Neuron (in vitro differentiated cells): ENCODE measurements at regions not wholly inside any gene's neighbourhood (a gene's known extent, or its start where the extent isn't known, plus 50 kb on each side); places are given as distances from the start of the nearest gene placed in this dataset.
A peak's percentile ranks its signal among the peaks of the same experiment; 100 is the strongest.

Source experiments
- H2AFZ ChIP-seq: one replicate; pipeline ENCODE4 v1.6.1; 2013; ENCODE audit warnings: low read depth, mild to moderate bottlenecking, inconsistent platforms, low read length, moderate library complexity
- H3K27me3 ChIP-seq: one replicate; pipeline ENCODE4 v1.6.1; 2013; ENCODE audit warnings: low read length; ENCODE audit not compliant: insufficient read depth
- H3K36me3 ChIP-seq: one replicate; pipeline ENCODE4 v1.6.1; 2013; ENCODE audit warnings: low read length; ENCODE audit not compliant: insufficient read depth
- H3K4me1 ChIP-seq: one replicate; pipeline ENCODE4 v1.6.1; 2013; ENCODE audit warnings: low read length; ENCODE audit not compliant: insufficient read depth
- H3K4me3 ChIP-seq: 2 replicates; pipeline ENCODE4 v1.5.1; 2013; ENCODE audit warnings: mild to moderate bottlenecking, low read length, moderate library complexity
- H3K9me3 ChIP-seq: one replicate; pipeline ENCODE4 v1.6.1; 2013; ENCODE audit warnings: low read length

- Histone ChIP-seq H3K9me3 (no peaks in the 10 kb centered on the region), H3K27me3 (no peaks in the 10 kb centered on the region), H3K36me3 (no peaks in the 10 kb centered on the region), H3K4me1 (peaks cover 5% of the 10 kb centered on the region), H2AFZ (no peak overlapping the region), H3K4me3 (no peak overlapping the region)
Observed at GRCh38 chr9:21570643-21571275, 88.6 kb upstream of the IFNE start.

GRCh38 chr9:21574261-21574660, 92.1 kb upstream of the IFNE start:
- Histone ChIP-seq H3K4me3 (no peak overlapping the region), H3K4me1 (peaks cover 21% of the 10 kb centered on the region), H3K27me3 (no peaks in the 10 kb centered on the region), H3K9me3 (no peaks in the 10 kb centered on the region), H3K36me3 (no peaks in the 10 kb centered on the region), H2AFZ (no peak overlapping the region)

DNA sequence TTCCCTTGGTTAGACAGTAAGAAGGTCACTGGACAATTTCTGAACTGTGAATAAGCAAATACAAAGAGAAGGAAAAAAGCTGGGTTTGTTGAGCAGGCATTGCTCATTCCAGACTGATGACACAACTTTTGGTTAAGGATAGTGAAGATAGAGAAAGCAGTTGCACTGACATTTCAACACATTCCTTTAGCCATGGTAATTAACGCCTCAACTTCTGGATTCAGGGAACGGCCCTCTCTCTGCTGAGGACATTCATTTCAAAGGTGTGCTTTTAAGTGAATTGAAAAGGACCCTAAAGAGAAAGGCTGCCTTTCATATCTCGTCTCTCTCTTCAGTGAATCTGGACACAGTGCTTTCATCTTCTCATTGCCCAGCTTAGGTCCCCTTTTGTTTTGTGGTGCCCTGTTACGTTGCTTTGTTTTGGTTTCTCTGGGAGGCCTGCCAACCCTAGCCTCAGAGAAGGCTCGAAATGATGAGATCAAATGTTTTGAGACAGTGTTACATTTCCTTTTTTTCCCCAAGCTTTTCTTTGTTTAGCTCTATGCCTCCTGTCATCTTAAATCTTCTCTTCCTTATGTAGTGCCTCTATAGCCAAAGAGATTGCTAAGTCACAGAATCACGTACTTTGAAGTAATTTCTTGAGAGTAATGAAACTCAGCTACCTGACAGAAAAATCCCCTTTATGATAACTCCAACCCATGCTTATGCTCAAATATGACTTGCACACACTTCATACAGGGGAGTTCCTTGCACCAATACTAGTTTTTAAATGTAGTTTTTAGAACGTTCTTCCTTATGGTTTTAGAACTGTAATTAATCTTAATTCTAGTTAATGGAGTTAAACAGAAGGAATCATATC, 94.4 kb upstream of the IFNE start:
- peaks cover 21% of the 10 kb centered on the region for H3K4me1 ChIP-seq
- peak overlapping the region; percentile 25 for H3K4me3 ChIP-seq
- H3K27me3 ChIP-seq: no peaks in the 10 kb centered on the region
- no peaks in the 10 kb centered on the region for H3K9me3 ChIP-seq
- H2AFZ ChIP-seq: peak overlapping the region; percentile 63
- no peaks in the 10 kb centered on the region for H3K36me3 ChIP-seq

- Histone ChIP-seq H3K27me3 (no peaks in the 10 kb centered on the region), H2AFZ (no peak overlapping the region), H3K4me1 (peaks cover 21% of the 10 kb centered on the region), H3K9me3 (no peaks in the 10 kb centered on the region), H3K36me3 (no peaks in the 10 kb centered on the region), H3K4me3 (no peak overlapping the region)
Observed at GRCh38 chr9:21579247-21579671, 97.1 kb upstream of the IFNE start.

DNA sequence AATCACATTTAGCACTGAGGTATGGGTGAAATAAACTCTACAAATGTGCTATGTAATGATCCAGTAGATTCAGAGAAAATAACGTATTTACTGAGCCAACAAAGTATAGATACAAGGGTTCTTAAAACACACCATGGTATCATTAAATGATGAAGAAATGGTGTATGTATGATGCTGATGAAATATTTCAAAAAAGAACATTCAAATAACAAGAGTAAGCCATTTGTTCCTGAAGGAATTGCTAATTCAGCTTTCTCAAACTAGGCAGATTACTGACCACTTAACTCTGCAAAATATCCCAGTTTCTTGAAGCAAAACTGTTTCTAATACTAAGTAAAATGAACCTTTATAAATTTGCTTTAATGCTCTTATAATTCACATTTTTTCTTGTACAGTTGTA, 97.6 kb upstream of the IFNE start:
- Histone ChIP-seq H3K36me3 (no peaks in the 10 kb centered on the region), H3K27me3 (no peaks in the 10 kb centered on the region), H3K9me3 (no peaks in the 10 kb centered on the region), H2AFZ (no peak overlapping the region), H3K4me1 (peaks cover 21% of the 10 kb centered on the region), H3K4me3 (no peak overlapping the region)

DNA sequence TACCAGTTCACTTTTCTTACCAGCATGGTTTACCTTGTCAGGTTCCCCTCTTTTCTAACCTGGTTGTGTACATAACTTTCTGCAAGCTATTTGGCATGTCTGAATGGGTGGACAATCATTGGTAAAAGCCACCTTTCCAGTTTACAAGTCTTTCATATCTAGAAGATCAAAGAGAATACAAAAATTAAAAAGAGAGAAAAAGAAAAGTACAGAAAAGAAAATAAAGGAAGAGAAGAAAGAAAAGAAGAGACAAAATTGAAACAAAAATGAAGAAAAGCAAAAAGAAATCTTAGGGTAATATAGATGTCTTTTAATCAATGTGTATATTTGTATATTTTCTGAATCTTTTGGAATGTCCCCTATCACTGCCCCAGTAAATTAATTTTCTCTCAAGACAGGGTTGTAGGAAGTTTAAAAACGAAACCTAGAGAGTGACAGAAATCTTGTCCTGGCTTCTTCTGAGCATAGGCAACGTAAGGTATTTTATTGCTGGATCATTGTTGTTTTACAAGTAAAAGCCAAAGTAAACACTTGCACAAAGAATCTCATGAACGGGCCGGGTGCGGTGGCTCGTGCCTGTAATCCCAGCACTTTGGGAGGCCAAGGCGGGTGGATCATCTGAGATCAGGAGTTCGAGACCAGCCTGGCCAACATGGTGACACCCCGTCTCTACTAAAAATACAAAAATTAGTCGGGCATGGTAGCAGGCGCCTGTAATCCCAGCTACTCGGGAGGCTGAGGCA, 98.7 kb upstream of the IFNE start:
- Histone ChIP-seq H3K27me3 (no peaks in the 10 kb centered on the region), H3K4me3 (no peak overlapping the region), H3K36me3 (no peaks in the 10 kb centered on the region), H3K4me1 (peaks cover 16% of the 10 kb centered on the region), H3K9me3 (no peaks in the 10 kb centered on the region), H2AFZ (no peak overlapping the region)

GRCh38 chr9:21583628-21584377, 101.7 kb upstream of the IFNE start:
- no peaks in the 10 kb centered on the region for H3K36me3 ChIP-seq
- H3K4me1 ChIP-seq: no peaks in the 10 kb centered on the region
- no peak overlapping the region for H2AFZ ChIP-seq
- H3K9me3 ChIP-seq: no peaks in the 10 kb centered on the region
- no peaks in the 10 kb centered on the region for H3K27me3 ChIP-seq
- H3K4me3 ChIP-seq: no peak overlapping the region

DNA sequence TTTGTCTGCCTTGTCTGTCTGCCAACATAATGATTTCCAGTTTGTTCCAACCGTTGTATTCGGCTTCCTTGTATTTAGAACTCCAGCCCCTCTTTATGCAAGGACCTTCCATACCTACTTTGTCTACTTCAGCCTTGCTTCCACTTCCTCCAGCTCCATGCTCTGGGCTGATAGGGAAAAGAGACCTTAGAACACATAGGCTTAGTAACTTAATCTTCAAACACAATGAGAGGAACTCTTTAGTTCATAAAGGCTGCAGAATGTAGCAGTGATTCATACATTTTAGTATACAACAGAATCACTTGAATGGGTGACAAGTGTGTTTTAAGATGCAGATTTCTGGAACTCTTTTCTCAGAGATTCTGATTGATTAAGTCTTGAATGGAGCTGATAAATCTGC, 102.8 kb upstream of the IFNE start:
- no peak overlapping the region for H3K4me3 ChIP-seq
- H3K4me1 ChIP-seq: no peaks in the 10 kb centered on the region
- H3K9me3 ChIP-seq: no peaks in the 10 kb centered on the region
- no peak overlapping the region for H2AFZ ChIP-seq
- H3K36me3 ChIP-seq: no peaks in the 10 kb centered on the region
- H3K27me3 ChIP-seq: no peaks in the 10 kb centered on the region

DNA sequence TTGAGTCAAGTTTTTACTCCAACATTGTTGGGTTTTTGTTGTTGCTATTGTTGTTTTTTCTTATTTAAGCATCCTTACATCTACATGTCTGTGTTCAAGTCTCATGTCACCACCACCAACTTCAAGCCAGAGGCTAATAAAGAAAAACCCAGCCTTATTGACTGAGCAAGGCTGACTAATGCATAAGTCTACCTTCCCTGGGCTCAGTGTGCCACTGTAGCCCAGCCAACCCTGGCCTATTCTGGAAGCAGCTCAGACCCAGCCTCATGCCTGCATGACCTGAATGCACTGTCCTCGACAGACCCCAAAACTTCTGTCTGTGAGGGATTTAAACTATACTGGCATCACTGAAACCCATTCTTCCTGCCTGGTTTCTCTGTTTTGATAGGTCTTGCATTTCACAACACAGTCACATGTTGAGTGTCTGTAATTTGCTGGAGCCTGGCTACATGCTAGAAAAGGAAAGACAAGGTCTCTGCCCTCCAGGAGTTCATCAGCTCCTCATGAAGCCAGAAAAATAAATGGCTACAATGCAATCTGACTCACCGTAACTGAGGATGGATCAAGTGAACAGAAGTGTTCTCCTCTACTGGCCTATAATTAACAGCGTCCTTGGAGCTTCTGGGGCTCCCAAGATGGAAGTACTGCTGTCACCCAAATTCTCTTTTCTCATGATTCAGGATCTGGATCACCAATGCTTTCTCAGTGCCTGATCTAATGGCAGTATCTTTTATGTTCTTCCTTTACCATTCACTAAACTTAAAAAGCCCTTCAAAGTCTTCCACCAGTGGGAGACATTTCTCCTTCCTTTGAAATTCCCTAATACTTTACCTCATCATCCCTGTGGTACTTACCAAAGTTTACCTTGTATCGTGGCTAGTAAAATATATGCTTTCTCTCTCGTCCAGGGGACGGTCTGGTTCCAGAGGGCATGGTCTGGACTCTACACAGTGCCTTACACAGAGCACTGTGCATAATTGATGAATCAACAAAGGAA, 103.9 kb upstream of the IFNE start:
- no peaks in the 10 kb centered on the region for H3K9me3 ChIP-seq
- H3K4me1 ChIP-seq: no peaks in the 10 kb centered on the region
- no peak overlapping the region for H2AFZ ChIP-seq
- no peaks in the 10 kb centered on the region for H3K36me3 ChIP-seq
- no peak overlapping the region for H3K4me3 ChIP-seq
- no peaks in the 10 kb centered on the region for H3K27me3 ChIP-seq

DNA sequence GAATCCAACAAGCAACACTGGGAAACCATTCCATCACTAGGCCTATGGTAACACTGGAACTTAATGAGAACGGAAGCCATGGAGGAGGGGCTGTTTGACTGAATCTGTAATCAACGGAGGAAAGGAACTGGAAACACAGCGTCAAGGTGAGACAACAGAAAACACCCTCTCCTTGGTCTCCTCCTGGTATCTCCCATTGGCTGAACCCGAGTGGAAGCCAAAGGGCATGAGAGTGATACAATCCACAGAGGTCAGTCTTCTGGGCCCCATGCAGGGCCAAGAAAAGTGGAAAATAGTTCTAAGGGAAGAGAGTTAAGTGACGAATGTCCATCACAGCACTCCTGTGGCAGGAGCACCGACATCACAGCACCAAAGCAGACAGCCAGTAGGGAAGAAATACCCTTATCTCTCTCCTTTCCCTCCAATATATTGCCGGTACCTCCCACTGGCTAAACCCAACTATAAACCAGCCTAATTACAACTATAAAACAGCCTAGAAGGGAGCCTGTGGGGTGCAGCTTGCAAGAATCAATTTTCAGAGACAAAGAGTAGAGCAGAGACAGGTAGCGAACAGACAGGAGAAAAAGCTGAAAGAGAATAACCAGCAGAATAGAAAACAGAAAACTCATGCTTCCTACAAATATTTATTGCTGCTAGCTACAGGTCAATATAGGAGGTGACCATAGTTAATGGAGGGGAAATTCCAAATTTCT, 107.4 kb upstream of the IFNE start:
- no peaks in the 10 kb centered on the region for H3K36me3 ChIP-seq
- no peaks in the 10 kb centered on the region for H3K9me3 ChIP-seq
- H3K4me1 ChIP-seq: peaks cover 7% of the 10 kb centered on the region
- no peaks in the 10 kb centered on the region for H3K27me3 ChIP-seq
- no peak overlapping the region for H2AFZ ChIP-seq
- no peak overlapping the region for H3K4me3 ChIP-seq

DNA sequence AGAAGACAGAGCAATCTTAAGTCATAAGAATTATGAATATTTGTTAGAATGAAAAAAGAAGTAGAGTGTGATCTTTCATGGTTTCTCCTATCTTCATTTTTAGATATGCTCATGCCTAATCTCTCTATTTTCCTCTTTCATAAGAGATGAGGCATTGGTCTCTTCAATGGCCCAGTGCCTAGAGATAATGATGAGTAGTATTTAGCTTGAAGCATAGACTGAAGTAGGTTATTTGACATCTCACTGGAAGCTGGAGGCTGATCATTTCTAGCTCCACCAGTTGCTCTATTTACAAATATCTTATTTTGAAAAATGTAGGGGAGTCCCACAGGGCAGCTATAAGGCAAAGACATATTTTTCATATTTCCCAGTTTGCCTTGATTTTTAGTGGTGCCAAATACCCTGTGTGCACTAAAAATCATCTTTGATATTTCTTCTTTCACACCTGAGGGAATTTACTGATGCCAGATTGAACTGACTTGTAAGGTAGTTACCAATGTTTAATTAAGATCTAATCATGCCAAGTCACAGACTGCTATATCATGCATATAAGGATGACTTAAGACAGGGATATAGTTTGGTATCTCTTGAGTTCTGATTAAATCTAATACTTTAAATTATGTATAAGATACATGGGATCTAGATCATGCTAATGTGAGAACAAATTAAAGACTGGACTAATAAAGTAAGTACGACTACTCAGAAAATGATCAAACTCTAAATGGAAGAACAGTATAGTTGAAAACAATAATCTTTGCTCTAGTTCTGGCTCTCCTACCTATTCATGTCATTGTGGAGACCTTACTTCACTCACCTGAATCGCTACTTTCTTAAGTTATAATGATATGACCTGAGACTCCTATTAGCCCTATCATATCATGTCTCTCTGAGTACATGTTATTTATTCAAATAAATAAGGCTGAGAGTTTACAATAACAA, 108.2 kb upstream of the IFNE start:
- Histone ChIP-seq H3K4me3 (no peak overlapping the region), H3K36me3 (no peaks in the 10 kb centered on the region), H3K4me1 (peaks cover 7% of the 10 kb centered on the region), H2AFZ (no peak overlapping the region), H3K27me3 (no peaks in the 10 kb centered on the region), H3K9me3 (no peaks in the 10 kb centered on the region)
